DND-41 (cell line): ENCODE measurements at regions not wholly inside any gene's neighbourhood (a gene's known extent, or its start where the extent isn't known, plus 50 kb on each side); places are given as distances from the start of the nearest gene placed in this dataset.
"Not testable (repeated sequence)": the region's sequence is repeated elsewhere in the genome, so short reads cannot be mapped to it uniquely, and the experiment has no call there.

Experiments
- CTCF ChIP-seq: IDR thresholded peaks from 2 replicates; pipeline ENCODE4 v1.5.1; 2012; ENCODE audit warnings: borderline replicate concordance, low read length, moderate library complexity, mild to moderate bottlenecking; ENCODE audit not compliant: poor library complexity, severe bottlenecking; ENCODE audit errors: extremely low read depth
- EZH2 ChIP-seq: IDR thresholded peaks from 3 replicates; pipeline ENCODE4 v1.6.1; 2012; ENCODE audit warnings: borderline replicate concordance, low read depth, mild to moderate bottlenecking, moderate library complexity, low read length, inconsistent platforms; ENCODE audit not compliant: severe bottlenecking

- not testable (repeated sequence) for TF ChIP-seq CTCF, EZH2
Measured at GRCh38 chr1:104776-105175, 346.7 kb downstream of the OR4F29 start.
